Femur (tissue), 1 donor: ENCODE measurements at regions not wholly inside any gene's neighbourhood (a gene's known extent, or its start where the extent isn't known, plus 50 kb on each side); places are given as distances from the start of the nearest gene placed in this dataset.
"Not testable (repeated sequence)": the region's sequence is repeated elsewhere in the genome, so short reads cannot be mapped to it uniquely, and the experiment has no call there.

Source experiments
- DNase-seq: peaks from one replicate; pipeline ENCODE4 v3.0.0-alpha.2; 2017

DNA sequence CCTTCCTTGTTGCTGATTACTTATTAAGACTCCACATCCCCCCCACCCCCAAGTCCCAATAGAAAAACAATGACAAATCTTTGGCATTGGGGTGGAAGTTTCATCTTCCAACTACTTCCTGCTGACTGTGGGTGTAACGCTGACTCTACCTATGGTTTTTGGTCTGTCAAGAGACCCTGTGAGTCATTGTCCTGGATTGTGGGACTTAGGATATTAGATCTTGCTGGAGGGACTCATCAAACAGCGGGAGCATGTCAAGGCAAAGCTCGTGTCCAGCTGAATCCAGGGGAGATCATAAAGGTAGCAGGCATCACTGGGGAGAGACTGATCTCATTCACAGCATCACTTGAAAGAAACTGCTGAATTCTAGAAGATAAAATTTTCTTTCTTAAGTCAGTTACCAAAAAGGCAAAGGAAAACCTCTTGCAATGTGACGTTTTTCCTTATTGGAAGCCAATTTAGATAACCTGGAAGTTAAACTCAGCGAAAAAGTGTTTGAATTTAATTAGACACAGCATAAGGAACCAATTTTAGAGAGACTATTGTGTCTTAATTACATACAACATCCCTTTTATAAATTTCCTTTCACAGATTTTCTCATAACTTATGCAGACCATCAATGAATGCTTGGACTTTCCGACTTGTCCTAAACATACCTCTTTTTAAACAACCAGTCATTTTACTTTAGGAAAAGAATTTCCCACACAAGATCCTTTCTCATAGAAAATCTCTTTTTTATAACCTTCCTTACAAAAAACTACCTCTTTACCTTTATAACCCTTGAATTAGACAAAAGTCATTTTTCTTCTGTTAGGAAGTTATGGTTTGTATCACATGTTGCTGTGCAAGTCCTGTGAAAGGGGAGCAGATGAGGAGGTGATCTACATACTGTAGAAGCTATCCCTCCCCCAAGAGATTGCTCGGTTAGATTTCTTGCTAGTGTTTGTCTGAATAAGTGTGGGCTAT, 94.6 kb upstream of the SCAF11 start:
- DNase-seq = no peak

DNA sequence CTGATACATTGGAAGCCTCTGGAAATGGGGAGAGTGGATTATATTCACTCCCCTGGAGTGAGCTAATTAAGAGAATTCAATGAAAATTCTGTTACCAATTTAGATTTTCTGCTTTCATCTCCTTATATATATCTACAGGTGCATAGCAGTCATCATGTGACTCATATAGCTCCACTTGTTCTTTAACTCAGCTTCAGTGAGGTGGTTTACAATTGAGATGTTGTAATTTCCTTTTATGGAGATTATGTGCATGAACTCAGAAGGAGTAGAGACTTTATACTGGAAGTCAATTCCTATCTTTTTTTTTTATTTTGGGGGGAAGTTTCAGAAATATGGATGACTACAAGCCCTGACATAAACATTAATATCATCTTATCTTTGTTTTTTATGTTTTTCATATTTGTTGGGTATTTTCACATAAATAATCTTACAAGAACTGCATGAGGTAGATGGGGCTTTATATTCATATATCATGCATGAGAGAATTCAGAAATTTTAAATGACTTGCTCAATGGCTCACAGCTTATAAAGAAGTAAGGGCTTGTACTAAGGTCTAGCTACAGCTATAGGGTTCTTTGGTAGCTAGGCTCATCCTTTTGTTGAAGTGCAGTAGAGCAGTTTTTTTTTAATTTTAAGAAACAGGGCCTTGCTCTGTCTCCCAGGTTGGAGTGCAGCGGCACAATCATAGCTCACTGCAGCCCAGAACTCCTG, 92.3 kb upstream of the SCAF11 start:
- no peak for DNase-seq

GRCh38 chr12:46073321-46073720, 82.9 kb upstream of the SCAF11 start:
- no peak for DNase-seq

GRCh38 chr12:46071769-46072624, 81.6 kb upstream of the SCAF11 start:
- DNase-seq = peak; percentile 56

DNA sequence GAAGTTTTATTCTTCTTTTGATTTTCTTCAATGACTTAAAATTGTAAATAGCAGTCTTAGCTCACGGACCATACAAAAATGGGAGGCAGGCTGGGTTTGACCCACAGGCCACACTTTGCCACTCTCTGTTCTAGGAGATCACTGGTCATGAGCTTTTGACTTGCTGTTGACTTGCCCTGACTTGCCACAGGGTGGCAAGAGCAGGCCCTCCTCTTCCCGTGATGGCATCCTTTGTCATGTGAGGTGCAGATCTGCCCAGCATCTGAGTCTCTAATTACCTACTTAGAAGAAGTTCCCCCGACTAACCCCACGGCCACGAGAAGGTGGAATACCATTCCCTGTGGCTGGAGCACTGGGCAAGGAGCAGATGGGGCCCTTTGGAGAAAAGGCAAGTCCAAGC, 81.0 kb upstream of the SCAF11 start:
- DNase-seq = no peak

- no peak for DNase-seq
These were observed 76.7 kb upstream of the SCAF11 start for GRCh38 chr12:46067094-46067493.

- DNase-seq = no peak
These were observed 75.2 kb upstream of the SCAF11 start for GRCh38 chr12:46065412-46066166.

GRCh38 chr12:46064548-46064947, 74.2 kb upstream of the SCAF11 start:
- DNase-seq = no peak

DNA sequence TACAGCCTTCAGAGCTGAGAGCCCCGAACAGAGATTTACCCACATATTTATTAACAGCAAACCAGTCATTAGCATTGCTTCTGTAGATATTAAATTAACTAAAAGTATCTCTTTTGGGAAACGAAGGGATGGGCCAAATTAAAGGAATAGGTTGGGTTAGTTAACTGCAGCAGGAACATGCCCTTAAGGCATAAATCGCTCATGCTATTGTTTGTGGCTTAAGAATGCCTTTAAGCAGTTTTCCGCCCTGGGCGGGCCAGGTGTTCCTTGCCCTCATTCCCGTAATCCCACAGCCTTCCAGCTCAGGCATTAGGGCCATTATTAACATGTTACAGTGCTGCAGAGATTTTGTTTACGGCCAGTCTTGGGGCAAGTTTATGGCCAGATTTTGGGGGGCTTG, 68.3 kb upstream of the SCAF11 start:
- not testable (repeated sequence) for DNase-seq

DNA sequence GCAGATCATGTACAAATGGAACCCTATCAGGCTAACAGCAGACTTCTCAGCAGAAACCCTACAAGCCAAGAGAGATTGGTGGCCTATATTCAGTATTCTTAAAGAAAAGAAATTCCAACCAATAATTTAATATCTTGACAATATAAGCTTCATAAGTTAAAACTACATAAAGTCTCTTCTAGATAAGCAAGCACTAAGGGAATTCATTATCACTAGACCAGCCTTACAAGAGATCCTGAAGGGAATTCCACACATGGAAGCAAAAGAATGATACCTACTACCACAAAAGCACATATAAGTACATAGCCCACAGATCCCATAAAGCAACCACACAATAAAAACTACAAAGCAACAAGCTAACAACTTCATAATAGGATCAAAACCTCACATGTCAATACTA, 60.4 kb upstream of the SCAF11 start:
- no peak for DNase-seq

- DNase-seq = no peak
These were observed 59.3 kb upstream of the SCAF11 start for GRCh38 chr12:46049665-46050064.

GRCh38 chr12:46046436-46046835, 56.1 kb upstream of the SCAF11 start:
- no peak for DNase-seq

GRCh38 chr12:46043972-46044520, 53.7 kb upstream of the SCAF11 start:
- DNase-seq = no peak
